ENCODE measurements at regions not wholly inside any gene's neighbourhood (a gene's known extent, or its start where the extent isn't known, plus 50 kb on each side); places are given as distances from the start of the nearest gene placed in this dataset.
"Not testable (repeated sequence)": the region's sequence is repeated elsewhere in the genome, so short reads cannot be mapped to it uniquely, and the experiment has no call there.

DNA sequence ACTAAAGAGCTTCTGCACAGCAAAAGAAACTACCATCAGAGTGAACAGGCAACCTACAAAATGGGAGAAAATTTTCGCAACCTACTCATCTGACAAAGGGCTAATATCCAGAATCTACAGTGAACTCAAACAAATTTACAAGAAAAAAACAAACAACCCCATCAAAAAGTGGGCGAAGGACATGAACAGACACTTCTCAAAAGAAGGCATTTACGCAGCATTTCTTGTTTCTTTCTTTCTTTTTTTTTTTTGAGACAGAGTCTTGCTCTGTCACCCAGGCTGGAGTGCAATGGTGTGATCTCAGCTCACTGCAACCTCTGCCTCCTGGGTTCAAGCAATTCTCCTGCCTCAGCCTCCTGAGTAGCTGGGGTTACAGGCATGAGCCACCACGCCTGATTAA lies 138.2 kb downstream of the IER5 start:
- TF ChIP-seq, protein P1, sequence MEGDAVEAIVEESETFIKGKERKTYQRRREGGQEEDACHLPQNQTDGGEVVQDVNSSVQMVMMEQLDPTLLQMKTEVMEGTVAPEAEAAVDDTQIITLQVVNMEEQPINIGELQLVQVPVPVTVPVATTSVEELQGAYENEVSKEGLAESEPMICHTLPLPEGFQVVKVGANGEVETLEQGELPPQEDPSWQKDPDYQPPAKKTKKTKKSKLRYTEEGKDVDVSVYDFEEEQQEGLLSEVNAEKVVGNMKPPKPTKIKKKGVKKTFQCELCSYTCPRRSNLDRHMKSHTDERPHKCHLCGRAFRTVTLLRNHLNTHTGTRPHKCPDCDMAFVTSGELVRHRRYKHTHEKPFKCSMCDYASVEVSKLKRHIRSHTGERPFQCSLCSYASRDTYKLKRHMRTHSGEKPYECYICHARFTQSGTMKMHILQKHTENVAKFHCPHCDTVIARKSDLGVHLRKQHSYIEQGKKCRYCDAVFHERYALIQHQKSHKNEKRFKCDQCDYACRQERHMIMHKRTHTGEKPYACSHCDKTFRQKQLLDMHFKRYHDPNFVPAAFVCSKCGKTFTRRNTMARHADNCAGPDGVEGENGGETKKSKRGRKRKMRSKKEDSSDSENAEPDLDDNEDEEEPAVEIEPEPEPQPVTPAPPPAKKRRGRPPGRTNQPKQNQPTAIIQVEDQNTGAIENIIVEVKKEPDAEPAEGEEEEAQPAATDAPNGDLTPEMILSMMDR (IDR thresholded peaks at IDR 0.05; ENCODE audit: low read length) = not testable (repeated sequence)
- not testable (repeated sequence) for TF ChIP-seq EZH2 (optimal IDR thresholded peaks at IDR 0.05; ENCODE audit: low read depth, low read length); EZH2phosphoT487 (IDR thresholded peaks at IDR 0.05; ENCODE audit: low read length)

Data from MM.1S (cell line).